Activated T-cell treated with anti-CD3 and anti-CD28 coated beads, Interleukin-2, amount 50 U/mL, for 24 hours (primary cell): ENCODE measurements at regions not wholly inside any gene's neighbourhood (a gene's known extent, or its start where the extent isn't known, plus 50 kb on each side); places are given as distances from the start of the nearest gene placed in this dataset.

Source experiments
- DNase-seq: peaks from one replicate; pipeline ENCODE4 v3.0.0-alpha.2; 2020
- H3K27ac Mint-ChIP-seq: 2 replicates; pipeline ENCODE4 v1.8.0; 2020; ENCODE audit warnings: mild to moderate bottlenecking, mixed read lengths
- H3K27me3 Mint-ChIP-seq: 2 replicates; pipeline ENCODE4 v1.8.0; 2020; ENCODE audit warnings: mixed read lengths
- H3K36me3 Mint-ChIP-seq: 2 replicates; pipeline ENCODE4 v1.8.0; 2020; ENCODE audit warnings: low read depth, mixed read lengths
- H3K4me1 Mint-ChIP-seq: 2 replicates; pipeline ENCODE4 v1.8.0; 2020; ENCODE audit warnings: low read depth, mixed read lengths
- H3K4me3 Mint-ChIP-seq: 2 replicates; pipeline ENCODE4 v1.8.0; 2020; ENCODE audit warnings: mild to moderate bottlenecking, moderate library complexity, mixed read lengths
- H3K9me3 Mint-ChIP-seq: 2 replicates; pipeline ENCODE4 v1.8.0; 2020; ENCODE audit warnings: mixed read lengths

DNA sequence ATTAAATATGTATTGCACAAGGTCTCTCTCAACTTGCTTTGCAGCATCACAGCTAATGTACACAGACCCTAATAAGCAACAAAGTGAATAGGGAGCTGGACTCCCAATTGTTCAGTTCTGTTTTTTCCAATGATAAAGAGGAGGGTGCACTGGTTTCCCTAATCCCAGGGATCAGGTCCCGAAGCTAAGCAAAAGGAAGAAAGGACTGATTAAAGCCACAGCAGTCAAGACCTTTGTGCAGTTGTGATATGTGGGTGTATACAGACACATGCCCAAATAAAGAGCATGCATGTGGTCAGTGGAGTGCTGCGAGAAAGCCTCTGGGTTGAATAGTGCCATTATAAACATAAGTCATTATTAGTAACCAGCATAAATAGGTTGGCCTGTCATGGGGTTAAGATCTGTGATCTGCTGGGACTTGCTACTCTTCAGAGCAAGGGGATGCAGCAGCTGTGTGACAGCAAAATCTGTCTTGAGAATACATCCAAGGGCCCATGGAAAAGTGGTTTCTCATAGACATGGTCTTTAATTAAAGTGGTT is 1863.1 kb upstream of the WWC1 start:
- Mint-ChIP-seq H3K27ac (no peak overlapping the region), H3K27me3 (no peaks in the 10 kb centered on the region), H3K9me3 (peaks cover 17% of the 10 kb centered on the region)

DNA sequence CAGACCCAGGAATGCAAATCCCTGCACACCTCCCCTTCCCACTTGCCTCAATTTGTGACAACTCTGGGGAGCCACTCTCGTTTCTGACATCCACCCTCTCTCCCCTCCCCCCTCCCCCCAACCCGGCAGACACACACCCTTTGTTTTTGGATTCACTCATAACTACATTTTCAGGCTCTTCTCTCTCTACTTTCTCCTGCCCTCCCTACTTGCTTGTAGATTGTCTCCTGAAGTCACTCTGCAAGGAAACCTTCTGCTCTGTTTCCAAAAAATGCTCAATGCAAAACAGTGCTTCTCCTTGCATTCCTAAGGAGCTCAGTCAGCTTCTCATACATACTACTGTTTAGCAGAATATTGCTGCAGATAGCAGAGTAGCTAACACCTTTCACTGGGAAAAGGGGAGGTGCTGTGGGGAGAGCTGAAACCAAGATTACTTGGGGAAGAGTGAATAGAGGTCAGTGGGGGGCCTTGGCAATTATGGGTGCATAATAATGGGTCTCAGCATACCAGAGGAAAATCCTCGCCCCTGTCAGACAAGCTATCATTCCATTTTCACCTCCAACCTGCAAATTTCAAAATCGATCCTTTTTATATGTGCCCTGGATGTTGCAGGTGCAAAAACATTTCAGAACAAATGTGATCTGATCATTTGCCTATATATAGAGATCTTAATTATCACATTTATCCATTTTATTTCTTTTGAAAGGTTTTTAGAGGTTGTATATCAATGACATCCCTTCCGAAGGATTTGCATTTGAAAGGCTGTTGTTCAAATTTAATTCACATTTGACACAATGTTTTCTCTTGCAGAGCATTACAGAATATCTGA is 1860.7 kb upstream of the WWC1 start:
- Mint-ChIP-seq H3K4me3 (no peak overlapping the region), H3K27me3 (no peaks in the 10 kb centered on the region), H3K27ac (no peak overlapping the region), H3K36me3 (no peaks in the 10 kb centered on the region), H3K9me3 (peaks cover 22% of the 10 kb centered on the region), H3K4me1 (no peaks in the 10 kb centered on the region)
- no peak for DNase-seq

More for the DNA sequence above, 1863.1 kb upstream of the WWC1 start:
- Mint-ChIP-seq H3K36me3 (no peaks in the 10 kb centered on the region), H3K4me3 (no peak overlapping the region), H3K4me1 (no peaks in the 10 kb centered on the region)
- DNase-seq = no peak

DNA sequence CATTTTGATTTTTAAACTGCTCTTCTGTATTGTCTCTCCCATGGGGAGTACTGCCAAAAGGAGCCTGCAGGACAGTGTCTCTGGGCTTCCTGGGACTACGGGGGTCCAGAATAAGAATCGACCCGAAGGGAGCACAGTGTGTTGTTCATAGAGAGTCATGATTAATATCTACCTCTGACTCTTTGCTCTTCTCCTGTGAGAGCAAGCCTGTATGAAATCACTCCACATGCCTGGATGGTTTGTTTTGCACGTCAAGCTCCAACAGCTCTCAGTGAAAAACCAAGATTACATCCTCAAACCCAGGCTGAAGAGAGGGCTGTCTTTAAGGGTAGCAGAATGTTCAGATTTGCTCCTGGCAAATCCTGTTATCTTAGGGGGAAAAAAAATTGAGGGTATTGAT is 1860.0 kb upstream of the WWC1 start:
- no peak overlapping the region for H3K27ac Mint-ChIP-seq
- no peak for DNase-seq
- H3K36me3 Mint-ChIP-seq = no peaks in the 10 kb centered on the region
- no peaks in the 10 kb centered on the region for H3K4me1 Mint-ChIP-seq
- peaks cover 22% of the 10 kb centered on the region for H3K9me3 Mint-ChIP-seq
- no peak overlapping the region for H3K4me3 Mint-ChIP-seq
- H3K27me3 Mint-ChIP-seq = no peaks in the 10 kb centered on the region

DNA sequence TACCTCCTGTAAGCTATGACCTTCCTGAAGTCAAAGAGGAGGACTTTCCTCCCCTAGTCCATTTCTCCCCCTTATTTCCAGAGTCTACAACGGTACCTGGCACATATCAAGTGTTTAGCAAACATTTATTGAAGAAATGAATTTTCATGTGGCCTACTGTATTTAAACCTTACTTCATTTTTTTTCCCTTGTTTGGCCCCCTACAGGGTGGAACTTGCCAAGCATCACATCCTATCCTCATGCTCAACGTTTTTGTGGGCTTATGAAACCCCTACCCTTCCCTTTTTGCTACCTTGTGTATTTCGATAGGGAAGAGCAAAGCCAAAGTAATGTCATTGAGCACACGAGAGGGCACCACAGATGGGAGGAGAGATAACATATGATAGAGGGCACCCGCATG is 1857.8 kb upstream of the WWC1 start:
- Mint-ChIP-seq H3K27ac (no peak overlapping the region), H3K27me3 (no peaks in the 10 kb centered on the region), H3K9me3 (peaks cover 18% of the 10 kb centered on the region), H3K4me1 (no peaks in the 10 kb centered on the region), H3K4me3 (no peak overlapping the region), H3K36me3 (no peaks in the 10 kb centered on the region)
- DNase-seq = no peak

DNA sequence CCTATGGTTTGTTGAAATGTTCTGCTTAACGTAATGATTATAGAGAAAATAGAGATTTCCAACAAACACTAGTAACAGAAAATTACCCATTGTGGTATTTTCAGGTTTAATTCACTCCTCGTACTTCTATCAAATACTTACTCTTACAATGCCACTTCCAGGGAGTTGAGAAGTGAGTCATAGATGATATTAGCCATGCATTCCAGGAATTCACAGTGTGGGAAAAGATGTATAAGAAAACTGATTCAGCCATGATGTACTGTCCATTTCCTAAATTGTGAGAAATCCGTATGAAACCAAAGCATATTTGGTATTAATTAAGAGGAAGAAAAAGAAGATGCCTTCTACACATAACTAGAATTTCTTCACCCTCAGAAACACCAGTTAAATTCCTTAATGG is 1854.6 kb upstream of the WWC1 start:
- no peak overlapping the region for H3K27ac Mint-ChIP-seq

DNA sequence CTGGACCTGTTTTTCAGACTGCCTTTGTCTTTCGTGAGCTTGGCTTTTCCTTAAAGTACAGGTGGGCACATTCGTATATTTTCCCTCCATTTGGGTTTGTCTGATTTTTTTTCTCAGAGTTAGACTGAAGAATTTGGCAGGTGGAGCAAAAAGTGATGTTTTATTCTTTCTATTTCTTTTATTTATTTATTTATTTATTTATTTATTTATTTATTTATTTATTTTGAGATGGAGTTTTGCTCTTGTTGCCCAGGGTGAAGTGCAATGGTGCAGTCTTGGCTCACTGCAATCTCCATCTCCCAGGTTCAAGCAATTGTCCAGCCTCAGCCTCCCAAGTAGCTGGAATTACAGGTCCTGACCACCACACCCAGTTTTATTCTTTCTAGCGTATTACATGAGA is 1805.1 kb upstream of the WWC1 start:
- H3K9me3 Mint-ChIP-seq = peaks cover 16% of the 10 kb centered on the region
- H3K4me1 Mint-ChIP-seq = no peaks in the 10 kb centered on the region
- H3K4me3 Mint-ChIP-seq = no peak overlapping the region
- no peaks in the 10 kb centered on the region for H3K27me3 Mint-ChIP-seq
- no peak overlapping the region for H3K27ac Mint-ChIP-seq
- DNase-seq = no peak
- H3K36me3 Mint-ChIP-seq = no peaks in the 10 kb centered on the region

More for the DNA sequence above, 1854.6 kb upstream of the WWC1 start:
- no peak for DNase-seq
- Mint-ChIP-seq H3K9me3 (peaks cover 20% of the 10 kb centered on the region), H3K36me3 (no peaks in the 10 kb centered on the region), H3K4me1 (no peaks in the 10 kb centered on the region), H3K27me3 (no peaks in the 10 kb centered on the region), H3K4me3 (no peak overlapping the region)

DNA sequence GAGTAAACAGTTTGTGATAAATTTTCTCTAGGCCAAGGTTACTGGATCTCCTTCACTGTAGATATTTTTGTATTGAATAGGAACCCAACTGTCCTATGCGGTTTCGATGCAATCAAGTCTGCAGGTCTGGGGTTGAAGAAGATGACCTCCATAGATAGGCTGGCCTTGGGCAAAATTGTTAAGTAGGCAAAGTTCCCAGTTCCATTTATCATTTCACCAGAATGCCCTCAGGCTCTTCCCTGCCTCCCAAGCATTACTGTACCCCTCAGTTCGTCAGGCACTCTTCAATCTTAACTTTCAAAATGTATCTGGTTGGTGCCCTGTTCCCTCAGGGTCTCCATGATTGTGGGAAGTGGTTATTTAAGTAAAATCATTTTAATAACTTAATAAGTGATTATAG is 1802.9 kb upstream of the WWC1 start:
- peaks cover 18% of the 10 kb centered on the region for H3K9me3 Mint-ChIP-seq

DNA sequence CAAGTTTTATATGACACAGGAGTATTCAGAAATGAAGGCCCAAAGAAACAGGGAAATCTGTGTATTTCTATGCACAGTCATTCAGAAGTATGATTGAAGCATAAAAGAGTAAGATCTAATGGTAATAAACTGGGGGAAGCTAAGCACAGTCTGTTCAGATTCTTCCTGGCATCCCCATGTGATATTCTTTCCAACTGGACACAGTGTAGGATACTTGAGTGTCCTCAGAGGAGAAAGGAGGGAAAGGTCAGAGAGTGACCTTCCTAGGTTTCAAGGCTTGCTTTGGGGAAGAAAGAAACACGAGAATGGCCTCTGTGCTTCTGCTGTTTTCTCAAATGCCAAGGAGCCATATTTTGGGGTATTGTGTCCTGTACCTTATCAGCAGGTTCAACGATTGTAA is 1798.4 kb upstream of the WWC1 start:
- no peaks in the 10 kb centered on the region for H3K36me3 Mint-ChIP-seq

More for the DNA sequence above, 1802.9 kb upstream of the WWC1 start:
- Mint-ChIP-seq H3K4me1 (no peaks in the 10 kb centered on the region), H3K4me3 (no peak overlapping the region), H3K27ac (no peak overlapping the region), H3K27me3 (no peaks in the 10 kb centered on the region), H3K36me3 (no peaks in the 10 kb centered on the region)
- DNase-seq = no peak

DNA sequence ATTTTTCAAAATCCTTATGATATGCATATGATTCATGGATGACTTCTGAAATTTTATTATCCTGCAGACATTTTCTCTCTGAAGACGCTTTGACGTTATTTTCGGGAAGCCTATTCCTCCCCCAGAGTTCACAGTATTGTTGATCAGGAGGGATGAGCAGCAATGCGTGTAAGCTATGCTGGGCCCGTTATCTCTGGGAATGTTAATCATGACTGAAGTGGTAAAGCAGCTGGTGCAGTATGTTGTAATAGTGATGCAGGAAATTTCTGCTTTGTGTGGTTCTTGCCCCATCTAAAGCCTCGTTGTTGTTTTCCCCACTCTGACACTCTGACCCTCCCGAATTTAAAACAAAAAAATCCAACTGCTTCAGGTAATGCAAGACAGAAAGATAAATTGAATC is 1797.8 kb upstream of the WWC1 start:
- Mint-ChIP-seq H3K4me1 (no peaks in the 10 kb centered on the region), H3K4me3 (no peak overlapping the region), H3K27me3 (no peaks in the 10 kb centered on the region), H3K9me3 (peaks cover 29% of the 10 kb centered on the region), H3K36me3 (no peaks in the 10 kb centered on the region), H3K27ac (no peak overlapping the region)
- DNase-seq = no peak

More for the DNA sequence above, 1798.4 kb upstream of the WWC1 start:
- DNase-seq = no peak
- H3K4me1 Mint-ChIP-seq = no peaks in the 10 kb centered on the region
- H3K27ac Mint-ChIP-seq = no peak overlapping the region
- peaks cover 29% of the 10 kb centered on the region for H3K9me3 Mint-ChIP-seq
- no peaks in the 10 kb centered on the region for H3K27me3 Mint-ChIP-seq
- H3K4me3 Mint-ChIP-seq = no peak overlapping the region

DNA sequence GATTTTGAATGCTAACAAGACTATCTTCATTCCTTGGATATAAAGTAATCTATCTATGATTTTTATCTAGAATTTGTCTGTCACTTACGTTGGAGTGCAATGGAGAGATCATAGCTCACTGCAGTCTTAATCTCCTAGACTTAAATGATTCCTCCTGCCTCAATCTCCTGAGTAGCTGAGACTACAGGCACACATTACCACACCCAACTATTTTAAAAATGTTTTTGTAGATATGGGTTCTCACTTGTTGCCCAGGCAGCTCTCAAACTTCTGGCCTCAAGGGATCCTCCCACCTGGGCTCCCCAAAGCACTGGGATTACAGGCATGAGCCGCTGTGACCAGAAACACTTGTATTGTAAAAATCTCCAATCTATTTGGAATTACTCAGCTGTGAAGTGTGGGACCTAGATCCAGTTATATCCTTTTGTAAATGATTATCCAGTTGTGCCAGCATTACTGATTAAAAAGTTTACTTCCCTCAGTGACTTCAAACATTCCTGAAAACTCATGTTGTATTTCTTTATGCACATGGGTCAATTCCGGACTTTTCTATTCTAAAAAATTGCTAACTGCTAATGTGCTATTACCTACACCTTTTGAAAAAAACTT is 1793.8 kb upstream of the WWC1 start:
- Mint-ChIP-seq H3K9me3 (peaks cover 24% of the 10 kb centered on the region), H3K27me3 (no peaks in the 10 kb centered on the region), H3K36me3 (no peaks in the 10 kb centered on the region), H3K4me1 (no peaks in the 10 kb centered on the region), H3K4me3 (no peak overlapping the region), H3K27ac (no peak overlapping the region)
- no peak for DNase-seq

DNA sequence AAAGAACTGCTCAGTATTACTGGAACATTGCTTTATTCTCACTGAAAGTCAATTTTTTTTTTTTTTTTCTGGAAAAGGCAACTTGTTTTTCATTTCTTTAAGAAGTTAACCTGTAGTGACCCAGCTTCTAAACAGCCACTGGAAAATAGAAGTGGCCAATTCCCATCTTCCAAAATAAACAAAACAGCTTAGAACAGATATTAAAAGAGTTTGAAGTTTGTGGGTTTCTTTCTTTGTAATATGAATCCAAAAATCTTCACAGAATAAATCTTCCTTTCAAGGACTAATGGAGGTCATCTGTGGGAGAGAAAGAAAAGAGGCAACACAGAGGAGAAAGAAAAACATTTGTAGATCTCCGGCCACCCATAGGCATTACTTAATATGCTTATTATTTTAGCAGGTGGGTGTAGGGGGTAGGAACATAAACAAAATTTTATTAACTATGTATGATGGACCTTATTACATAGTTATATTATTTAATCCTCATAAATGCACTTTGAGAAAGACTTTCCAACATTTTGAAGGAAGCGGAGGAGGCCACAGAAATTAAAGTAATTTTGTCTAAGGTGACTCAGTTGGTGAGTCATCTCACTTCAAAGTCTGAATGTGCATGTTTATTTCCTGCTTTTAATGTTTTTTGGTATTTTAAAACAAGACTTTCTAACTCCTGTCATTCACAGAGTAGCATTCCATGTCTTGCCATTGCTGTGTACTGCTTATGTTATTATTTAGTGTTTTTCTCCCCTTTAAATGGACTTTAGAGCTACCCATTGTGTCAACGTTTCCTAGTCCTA is 1791.8 kb upstream of the WWC1 start:
- DNase-seq = no peak
- no peak overlapping the region for H3K27ac Mint-ChIP-seq
- H3K9me3 Mint-ChIP-seq = peaks cover 27% of the 10 kb centered on the region
- H3K4me3 Mint-ChIP-seq = no peak overlapping the region
- no peaks in the 10 kb centered on the region for H3K4me1 Mint-ChIP-seq
- H3K36me3 Mint-ChIP-seq = no peaks in the 10 kb centered on the region
- no peaks in the 10 kb centered on the region for H3K27me3 Mint-ChIP-seq

DNA sequence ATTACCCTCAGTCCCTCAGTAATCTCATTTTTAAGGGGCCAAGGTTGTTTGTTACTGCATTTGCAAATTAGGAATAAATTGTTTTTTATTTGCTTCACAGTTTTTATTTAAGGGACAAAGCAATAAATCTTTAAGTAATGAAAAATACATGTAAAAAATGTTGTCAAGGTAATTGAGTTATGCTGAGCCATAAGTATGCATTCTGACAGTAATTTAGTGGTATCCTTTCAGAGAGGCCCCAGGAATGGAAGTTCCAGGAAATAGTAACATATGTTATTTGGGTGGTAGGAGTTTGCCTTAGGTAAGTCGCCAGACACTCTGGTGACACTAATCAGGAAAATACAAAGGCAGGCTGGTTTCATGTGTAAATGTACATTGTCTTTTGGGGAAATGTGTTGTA is 1787.9 kb upstream of the WWC1 start:
- H3K4me3 Mint-ChIP-seq = no peak overlapping the region
- no peaks in the 10 kb centered on the region for H3K36me3 Mint-ChIP-seq
- H3K4me1 Mint-ChIP-seq = no peaks in the 10 kb centered on the region
- H3K27ac Mint-ChIP-seq = no peak overlapping the region
- DNase-seq = no peak
- H3K9me3 Mint-ChIP-seq = peaks cover 11% of the 10 kb centered on the region
- H3K27me3 Mint-ChIP-seq = no peaks in the 10 kb centered on the region

DNA sequence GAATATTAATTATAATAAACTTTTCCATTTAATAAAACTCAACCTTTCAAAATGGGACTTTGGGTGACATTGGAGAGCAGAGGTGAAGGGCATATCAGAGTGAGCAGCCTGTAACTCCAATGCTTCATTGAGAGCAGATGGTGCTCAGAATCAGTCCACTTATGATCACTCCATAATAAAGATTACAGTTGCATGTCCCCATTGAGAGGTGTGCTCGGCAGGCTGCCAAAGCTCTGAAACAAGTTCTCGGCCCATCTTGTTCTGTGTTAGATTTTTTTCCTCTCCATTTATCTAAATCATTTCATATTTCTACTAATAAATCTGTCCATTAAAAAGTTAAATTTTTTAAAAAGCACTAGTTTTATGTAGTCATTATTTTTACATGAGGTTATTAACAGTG is 1786.4 kb upstream of the WWC1 start:
- Mint-ChIP-seq H3K36me3 (no peaks in the 10 kb centered on the region), H3K4me1 (no peaks in the 10 kb centered on the region), H3K27me3 (no peaks in the 10 kb centered on the region), H3K4me3 (no peak overlapping the region), H3K9me3 (peaks cover 12% of the 10 kb centered on the region), H3K27ac (no peak overlapping the region)
- DNase-seq = no peak

DNA sequence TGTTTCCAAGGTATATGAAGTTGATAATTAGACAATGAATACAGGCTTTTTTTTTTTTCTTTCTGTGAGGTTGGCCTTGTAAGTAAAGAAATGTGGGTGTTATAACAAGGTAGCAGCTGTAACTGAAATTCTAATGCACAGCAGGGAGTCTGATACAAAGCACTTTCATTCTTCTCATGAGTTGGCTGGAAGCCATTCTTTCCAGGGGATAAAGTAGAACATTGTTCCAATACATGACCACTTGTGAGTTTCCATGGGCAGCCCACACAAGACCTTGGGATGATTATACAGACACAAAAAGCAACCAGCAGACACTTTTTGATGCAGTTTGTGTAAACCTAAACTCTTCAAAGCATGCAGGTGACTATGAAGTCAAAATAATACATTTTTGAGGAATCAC is 1785.9 kb upstream of the WWC1 start:
- DNase-seq = no peak
- Mint-ChIP-seq H3K27me3 (no peaks in the 10 kb centered on the region), H3K4me1 (no peaks in the 10 kb centered on the region), H3K4me3 (no peak overlapping the region), H3K27ac (no peak overlapping the region), H3K36me3 (no peaks in the 10 kb centered on the region), H3K9me3 (peaks cover 17% of the 10 kb centered on the region)
